H9 (cell line): ENCODE measurements at regions not wholly inside any gene's neighbourhood (a gene's known extent, or its start where the extent isn't known, plus 50 kb on each side); places are given as distances from the start of the nearest gene placed in this dataset.

Experiments
- DNase-seq: peaks from one replicate; pipeline ENCODE4 v3.0.0-alpha.2; 2017
- H2AFZ ChIP-seq: one replicate; pipeline ENCODE4 v1.6.1; 2013; ENCODE audit warnings: mild to moderate bottlenecking, low read length, control low read depth, moderate library complexity
- H2AK5ac ChIP-seq: 2 replicates; pipeline ENCODE4 v1.6.1; 2013; ENCODE audit warnings: low read length, control low read depth, mixed read lengths; ENCODE audit not compliant: insufficient read length
- H2BK120ac ChIP-seq: one replicate; pipeline ENCODE4 v1.6.1; 2013; ENCODE audit warnings: low read depth, mild to moderate bottlenecking, low read length, control low read depth, inconsistent platforms; ENCODE audit not compliant: poor library complexity, severe bottlenecking
- H2BK12ac ChIP-seq: 2 replicates; pipeline ENCODE4 v1.6.1; 2013; ENCODE audit warnings: low read length, control low read depth, mixed read lengths, low read depth; ENCODE audit not compliant: insufficient read length
- H2BK15ac ChIP-seq: 2 replicates; pipeline ENCODE4 v1.6.1; 2013; ENCODE audit warnings: low read depth, low read length, control low read depth
- H2BK20ac ChIP-seq: one replicate; pipeline ENCODE4 v1.6.1; 2013; ENCODE audit warnings: low read depth, mild to moderate bottlenecking, low read length, control low read depth, inconsistent platforms; ENCODE audit not compliant: poor library complexity, severe bottlenecking
- H2BK5ac ChIP-seq: 2 replicates; pipeline ENCODE4 v1.6.1; 2013; ENCODE audit warnings: low read length, control low read depth, mixed read lengths; ENCODE audit not compliant: insufficient read length
- H3K14ac ChIP-seq: 2 replicates; pipeline ENCODE4 v1.6.1; 2013; ENCODE audit warnings: low read length, control low read depth; ENCODE audit not compliant: insufficient read depth
- H3K18ac ChIP-seq: 2 replicates; pipeline ENCODE4 v1.6.1; 2013; ENCODE audit warnings: low read depth, mild to moderate bottlenecking, mixed read lengths, low read length, control low read depth; ENCODE audit not compliant: insufficient read length
- H3K23ac ChIP-seq: 2 replicates; pipeline ENCODE4 v1.6.1; 2013; ENCODE audit warnings: low read length, control low read depth, mixed read lengths, low read depth; ENCODE audit not compliant: insufficient read length
- H3K23me2 ChIP-seq: 2 replicates; pipeline ENCODE4 v1.6.1; 2013; ENCODE audit warnings: low read depth, mild to moderate bottlenecking, mixed read lengths, low read length, control low read depth; ENCODE audit not compliant: insufficient read length, poor library complexity, severe bottlenecking
- H3K27ac ChIP-seq: 2 replicates; pipeline ENCODE4 v1.5.1; 2013; ENCODE audit warnings: low read length, control low read depth, mixed read lengths, low read depth; ENCODE audit not compliant: insufficient read length
- H3K27me3 ChIP-seq: 2 replicates; pipeline ENCODE4 v1.6.1; 2013; ENCODE audit warnings: low read length, control low read depth, inconsistent platforms; ENCODE audit not compliant: insufficient read depth
- H3K4ac ChIP-seq: 2 replicates; pipeline ENCODE4 v1.6.1; 2013; ENCODE audit warnings: low read depth, mild to moderate bottlenecking, control low read depth, inconsistent platforms, low read length, moderate library complexity
- H3K4me1 ChIP-seq: 2 replicates; pipeline ENCODE4 v1.6.1; 2013; ENCODE audit warnings: low read length, control low read depth, inconsistent platforms; ENCODE audit not compliant: insufficient read depth
- H3K4me2 ChIP-seq: 2 replicates; pipeline ENCODE4 v1.6.1; 2013; ENCODE audit warnings: low read length, control low read depth, mixed read lengths; ENCODE audit not compliant: insufficient read length, insufficient read depth
- H3K56ac ChIP-seq: 2 replicates; pipeline ENCODE4 v1.6.1; 2013; ENCODE audit warnings: low read depth, mild to moderate bottlenecking, mixed read lengths, low read length, control low read depth; ENCODE audit not compliant: insufficient read length
- H3K79me1 ChIP-seq: 2 replicates; pipeline ENCODE4 v1.6.1; 2013; ENCODE audit warnings: low read depth, mild to moderate bottlenecking, moderate library complexity, low read length, control low read depth, inconsistent platforms; ENCODE audit not compliant: insufficient read depth, poor library complexity, severe bottlenecking
- H3K79me2 ChIP-seq: 2 replicates; pipeline ENCODE4 v1.6.1; 2013; ENCODE audit warnings: low read length, control low read depth, inconsistent platforms; ENCODE audit not compliant: insufficient read depth
- H3K9ac ChIP-seq: 2 replicates; pipeline ENCODE4 v1.6.1; 2013; ENCODE audit warnings: low read length, control low read depth, mixed read lengths; ENCODE audit not compliant: insufficient read length; ENCODE audit errors: extremely low read depth
- H3K9me3 ChIP-seq: one replicate; pipeline ENCODE4 v1.6.1; 2013; ENCODE audit warnings: low read depth, low read length, inconsistent platforms; ENCODE audit not compliant: control insufficient read depth
- H3T11ph ChIP-seq: one replicate; pipeline ENCODE4 v1.6.1; 2013; ENCODE audit warnings: mild to moderate bottlenecking, low read length, control low read depth, inconsistent platforms
- H4K20me1 ChIP-seq: one replicate; pipeline ENCODE4 v1.6.1; 2013; ENCODE audit not compliant: control insufficient read depth, insufficient read length, insufficient read depth
- H4K5ac ChIP-seq: 2 replicates; pipeline ENCODE4 v1.6.1; 2013; ENCODE audit warnings: low read depth, mild to moderate bottlenecking, mixed read lengths, low read length, control low read depth; ENCODE audit not compliant: insufficient read length
- H4K8ac ChIP-seq: replicated peaks from 2 replicates; pipeline ENCODE4 v1.6.1; 2013; ENCODE audit warnings: low read length, control low read depth, mixed read lengths, low read depth; ENCODE audit not compliant: insufficient read length
- H4K91ac ChIP-seq: 2 replicates; pipeline ENCODE4 v1.6.1; 2013; ENCODE audit warnings: low read depth, mild to moderate bottlenecking, moderate library complexity, mixed read lengths, low read length, control low read depth; ENCODE audit not compliant: insufficient read length
- H3K27ac Mint-ChIP-seq, 3 experiments: 2 replicates in 2 of 3; 3 replicates in 1 of 3; pipeline ENCODE4 v1.8.0; 2020 to 2021; ENCODE audit warnings: mixed read lengths in 3 of 3, mild to moderate bottlenecking in 1 of 3, moderate library complexity in 1 of 3
- H3K27me3 Mint-ChIP-seq: 2 replicates; pipeline ENCODE4 v1.8.0; 2021; ENCODE audit warnings: low read depth, mild to moderate bottlenecking, moderate library complexity, mixed read lengths
- H3K36me3 Mint-ChIP-seq, 3 experiments: 2 replicates in 2 of 3; 3 replicates in 1 of 3; pipeline ENCODE4 v1.8.0; 2020 to 2021; ENCODE audit warnings: low read depth in 3 of 3, mixed read lengths in 3 of 3; ENCODE audit not compliant: insufficient read depth in 1 of 3
- H3K4me1 Mint-ChIP-seq, 2 experiments: 2 replicates each; pipeline ENCODE4 v1.8.0; 2020; ENCODE audit warnings: mixed read lengths in 2 of 2
- H3K4me3 Mint-ChIP-seq, 2 experiments: 2 replicates in 1 of 2; 3 replicates in 1 of 2; pipeline ENCODE4 v1.8.0; 2020 to 2021; ENCODE audit warnings: mild to moderate bottlenecking in 2 of 2, mixed read lengths in 2 of 2, moderate library complexity in 1 of 2
- H3K9me3 Mint-ChIP-seq, 2 experiments: 2 replicates in 1 of 2; 3 replicates in 1 of 2; pipeline ENCODE4 v1.8.0; 2020; ENCODE audit warnings: mild to moderate bottlenecking in 2 of 2, mixed read lengths in 2 of 2, moderate library complexity in 1 of 2
- whole genome bisulfite sequencing: extraction: QIAGEN DNeasy Blood & Tissue Kit; methylation state at CpG from one replicate; pipeline ENCODE4 v1.1.7; 2013; ENCODE audit warnings: missing lambda C conversion rate, low lambda C conversion rate, mixed read lengths; ENCODE audit not compliant: insufficient read length; ENCODE audit errors: extremely low coverage; 5-methylcytosine and 5-hydroxymethylcytosine counted together
- TF ChIP-seq, protein P1 (sequence below): fragments of 200-600 bp; sonication (generic); conservative IDR thresholded peaks from 3 replicates; pipeline ENCODE4 v1.8.0; 2021; ENCODE audit warnings: antibody characterized with exemption, mild to moderate bottlenecking

GRCh38 chr11:109957000-109957399 is 136.2 kb upstream of the ZC3H12C start:
- Mint-ChIP-seq H3K27me3 (no peaks in the 10 kb centered on the region), H3K36me3 (no peaks in the 10 kb centered on the region; a peak in 2 of 7 replicates), H3K4me3 (no peak overlapping the region), H3K27ac (no peak overlapping the region), H3K4me1 (peaks cover 15 to 29% of the 10 kb centered on the region in 2 experiments), H3K9me3 (no peaks in the 10 kb centered on the region)
- no CpG with 5 or more reads among the region's 6 CpGs for WGBS
- H3K4me2 ChIP-seq: no peak overlapping the region
- TF ChIP-seq, protein P1, sequence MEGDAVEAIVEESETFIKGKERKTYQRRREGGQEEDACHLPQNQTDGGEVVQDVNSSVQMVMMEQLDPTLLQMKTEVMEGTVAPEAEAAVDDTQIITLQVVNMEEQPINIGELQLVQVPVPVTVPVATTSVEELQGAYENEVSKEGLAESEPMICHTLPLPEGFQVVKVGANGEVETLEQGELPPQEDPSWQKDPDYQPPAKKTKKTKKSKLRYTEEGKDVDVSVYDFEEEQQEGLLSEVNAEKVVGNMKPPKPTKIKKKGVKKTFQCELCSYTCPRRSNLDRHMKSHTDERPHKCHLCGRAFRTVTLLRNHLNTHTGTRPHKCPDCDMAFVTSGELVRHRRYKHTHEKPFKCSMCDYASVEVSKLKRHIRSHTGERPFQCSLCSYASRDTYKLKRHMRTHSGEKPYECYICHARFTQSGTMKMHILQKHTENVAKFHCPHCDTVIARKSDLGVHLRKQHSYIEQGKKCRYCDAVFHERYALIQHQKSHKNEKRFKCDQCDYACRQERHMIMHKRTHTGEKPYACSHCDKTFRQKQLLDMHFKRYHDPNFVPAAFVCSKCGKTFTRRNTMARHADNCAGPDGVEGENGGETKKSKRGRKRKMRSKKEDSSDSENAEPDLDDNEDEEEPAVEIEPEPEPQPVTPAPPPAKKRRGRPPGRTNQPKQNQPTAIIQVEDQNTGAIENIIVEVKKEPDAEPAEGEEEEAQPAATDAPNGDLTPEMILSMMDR: no peak
- H3K79me2 ChIP-seq: no peaks in the 10 kb centered on the region
- no peak overlapping the region for H2BK12ac ChIP-seq
- no peak overlapping the region for H2BK120ac ChIP-seq
- no peaks in the 10 kb centered on the region for H3K23me2 ChIP-seq
- H4K8ac ChIP-seq: no peak overlapping the region
- no peak overlapping the region for H3K14ac ChIP-seq
- no peak overlapping the region for H4K91ac ChIP-seq
- H3K4me1 ChIP-seq: no peaks in the 10 kb centered on the region
- no peak overlapping the region for H3T11ph ChIP-seq
- no peak overlapping the region for H3K27ac ChIP-seq
- H3K79me1 ChIP-seq: no peaks in the 10 kb centered on the region
- H3K4ac ChIP-seq: no peak overlapping the region
- H3K9ac ChIP-seq: no peak overlapping the region
- no peak overlapping the region for H2BK20ac ChIP-seq
- no peak overlapping the region for H2BK5ac ChIP-seq
- no peak overlapping the region for H3K18ac ChIP-seq
- H3K9me3 ChIP-seq: no peaks in the 10 kb centered on the region
- H4K20me1 ChIP-seq: no peaks in the 10 kb centered on the region
- H2AFZ ChIP-seq: no peak overlapping the region
- DNase-seq: no peak
- H2BK15ac ChIP-seq: no peak overlapping the region
- H3K23ac ChIP-seq: no peak overlapping the region
- no peak overlapping the region for H4K5ac ChIP-seq
- no peaks in the 10 kb centered on the region for H3K27me3 ChIP-seq
- H2AK5ac ChIP-seq: no peak overlapping the region
- H3K56ac ChIP-seq: no peak overlapping the region
